ENCODE measurements at regions not wholly inside any gene's neighbourhood (a gene's known extent, or its start where the extent isn't known, plus 50 kb on each side); places are given as distances from the start of the nearest gene placed in this dataset.

DNA sequence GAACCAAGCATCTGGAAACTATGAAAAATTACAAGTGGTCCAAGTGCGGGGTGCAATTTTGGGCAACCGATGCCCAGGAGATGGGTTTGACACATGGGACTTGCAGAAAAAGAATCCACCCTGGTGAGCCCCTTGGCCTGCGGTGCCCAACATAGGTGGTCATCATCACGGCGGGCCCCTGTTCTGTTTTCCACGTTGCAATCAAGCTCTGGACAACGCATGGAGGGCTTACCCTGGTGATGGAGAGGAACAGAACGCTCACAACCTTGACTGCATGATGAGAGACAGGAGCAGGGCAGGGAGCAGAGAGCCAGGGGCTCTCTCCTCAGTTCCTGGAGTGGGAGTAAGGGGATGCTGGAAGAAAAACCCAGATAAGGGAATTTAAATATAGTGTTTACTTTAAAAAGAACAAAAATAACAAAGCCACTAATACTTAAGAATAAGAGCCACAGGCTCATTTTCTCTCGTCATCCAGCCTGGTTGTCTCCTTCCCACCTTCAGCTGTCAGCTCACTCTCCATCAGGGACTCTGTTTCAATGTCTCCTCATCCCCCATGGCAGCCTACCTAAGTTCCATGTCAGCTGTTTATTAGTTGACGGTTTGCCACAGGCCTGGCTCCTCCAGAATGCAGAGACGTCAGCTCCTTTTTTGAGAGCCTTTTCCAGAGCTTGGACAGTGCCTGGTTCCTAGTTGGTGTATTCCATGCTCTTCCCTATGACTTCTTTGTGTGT, 172.1 kb downstream of the GADD45G start:
- Histone ChIP-seq H3K9ac (ENCODE audit: low read depth in 2 of 2, low read length in 2 of 2) (no peak overlapping the region), H3K27ac (no peak overlapping the region), H3K36me3 (no peaks in the 10 kb centered on the region), H3K4me1 (no peaks in the 10 kb centered on the region), H3K4me3 (no peak overlapping the region), H3K9me3 (no peaks in the 10 kb centered on the region), H3K27me3 (no peaks in the 10 kb centered on the region)
- intact Hi-C loops (cut with DNase I): no loop called here
- TF ChIP-seq, protein P1, sequence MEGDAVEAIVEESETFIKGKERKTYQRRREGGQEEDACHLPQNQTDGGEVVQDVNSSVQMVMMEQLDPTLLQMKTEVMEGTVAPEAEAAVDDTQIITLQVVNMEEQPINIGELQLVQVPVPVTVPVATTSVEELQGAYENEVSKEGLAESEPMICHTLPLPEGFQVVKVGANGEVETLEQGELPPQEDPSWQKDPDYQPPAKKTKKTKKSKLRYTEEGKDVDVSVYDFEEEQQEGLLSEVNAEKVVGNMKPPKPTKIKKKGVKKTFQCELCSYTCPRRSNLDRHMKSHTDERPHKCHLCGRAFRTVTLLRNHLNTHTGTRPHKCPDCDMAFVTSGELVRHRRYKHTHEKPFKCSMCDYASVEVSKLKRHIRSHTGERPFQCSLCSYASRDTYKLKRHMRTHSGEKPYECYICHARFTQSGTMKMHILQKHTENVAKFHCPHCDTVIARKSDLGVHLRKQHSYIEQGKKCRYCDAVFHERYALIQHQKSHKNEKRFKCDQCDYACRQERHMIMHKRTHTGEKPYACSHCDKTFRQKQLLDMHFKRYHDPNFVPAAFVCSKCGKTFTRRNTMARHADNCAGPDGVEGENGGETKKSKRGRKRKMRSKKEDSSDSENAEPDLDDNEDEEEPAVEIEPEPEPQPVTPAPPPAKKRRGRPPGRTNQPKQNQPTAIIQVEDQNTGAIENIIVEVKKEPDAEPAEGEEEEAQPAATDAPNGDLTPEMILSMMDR (IDR thresholded peaks at IDR 0.05): no peak
- no peak for DNase-seq

DNA sequence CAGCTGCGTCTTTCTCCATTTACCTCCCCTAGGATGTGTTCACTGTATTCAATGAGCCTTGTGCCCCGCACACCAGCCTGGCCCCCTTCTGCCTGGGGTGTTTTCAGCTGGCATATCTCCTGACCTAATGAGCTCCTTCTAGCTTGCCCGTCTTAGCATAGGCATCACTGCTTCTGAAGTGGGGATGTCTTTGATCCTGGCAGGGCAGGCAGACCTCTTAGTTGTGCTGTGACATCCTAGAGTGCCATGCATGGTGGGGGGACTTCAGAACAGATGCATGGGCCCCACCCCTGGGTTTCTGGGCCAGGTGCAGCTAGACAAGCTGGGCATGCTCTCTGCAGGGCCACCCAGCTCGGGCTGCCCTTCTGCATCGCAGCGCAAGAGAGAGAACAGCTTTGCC, 172.7 kb downstream of the GADD45G start:
- no peak for DNase-seq
- Histone ChIP-seq H3K36me3 (no peaks in the 10 kb centered on the region), H3K27me3 (no peaks in the 10 kb centered on the region), H3K27ac (no peak overlapping the region), H3K9me3 (no peaks in the 10 kb centered on the region), H3K4me3 (no peak overlapping the region), H3K9ac (ENCODE audit: low read depth in 2 of 2, low read length in 2 of 2) (no peak overlapping the region), H3K4me1 (no peaks in the 10 kb centered on the region)
- intact Hi-C loops (cut with DNase I): no loop called here
- TF ChIP-seq, protein P1 (IDR thresholded peaks at IDR 0.05): no peak

DNA sequence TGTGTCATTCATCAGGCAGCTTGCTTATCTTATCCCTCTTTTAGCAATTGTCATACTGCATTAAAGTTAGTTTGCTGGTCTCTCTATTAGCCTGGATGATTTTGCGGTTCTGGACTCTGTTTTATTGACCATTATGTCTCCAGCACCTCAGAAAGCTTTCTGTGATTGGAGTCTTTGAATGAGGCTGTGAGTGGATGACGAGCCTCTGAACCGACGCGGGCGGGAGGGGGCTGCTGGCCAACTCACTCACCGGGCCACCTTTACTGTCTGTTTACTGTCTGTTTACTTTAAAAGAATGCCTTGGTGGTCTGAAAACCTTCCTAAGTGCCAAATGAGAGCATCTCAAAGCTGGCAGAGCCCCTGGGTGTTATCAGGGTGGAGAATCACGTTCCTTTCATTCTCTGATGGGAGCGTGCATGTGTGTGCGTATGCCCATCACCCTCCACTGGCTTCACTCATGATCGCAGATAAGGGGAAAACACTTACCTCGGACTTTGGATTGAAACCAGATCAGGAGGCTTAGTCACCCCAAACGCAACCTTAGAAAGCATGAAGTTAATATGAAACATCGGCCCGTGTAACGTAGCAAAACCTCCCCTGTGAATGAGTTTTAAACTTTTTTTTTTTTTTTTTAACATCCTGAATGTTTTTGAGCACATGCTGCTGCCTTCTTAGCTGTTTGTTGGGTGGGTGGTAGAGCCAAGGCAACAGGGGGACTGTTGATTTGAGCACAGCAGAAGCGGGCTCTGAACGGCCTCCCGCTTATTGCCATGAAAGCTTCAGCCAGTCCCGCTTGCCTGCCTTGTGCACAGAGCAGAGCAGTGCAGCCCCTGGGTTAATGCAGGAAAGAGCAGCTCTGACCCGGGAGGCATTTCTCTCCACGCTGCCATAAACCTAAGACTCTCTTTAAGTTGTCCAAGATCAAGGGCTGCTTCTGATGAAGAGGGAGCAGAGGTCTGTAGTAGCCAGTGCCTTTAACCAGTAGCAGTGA, 173.6 kb downstream of the GADD45G start:
- Histone ChIP-seq H3K27ac (no peak overlapping the region), H3K27me3 (no peaks in the 10 kb centered on the region), H3K36me3 (no peaks in the 10 kb centered on the region), H3K9ac (ENCODE audit: low read depth in 2 of 2, low read length in 2 of 2) (no peak overlapping the region), H3K4me3 (no peak overlapping the region), H3K9me3 (no peaks in the 10 kb centered on the region), H3K4me1 (no peaks in the 10 kb centered on the region)
- TF ChIP-seq, protein P1 (IDR thresholded peaks at IDR 0.05): no peak
- intact Hi-C loops (cut with DNase I): no loop called here
- no peak for DNase-seq

DNA sequence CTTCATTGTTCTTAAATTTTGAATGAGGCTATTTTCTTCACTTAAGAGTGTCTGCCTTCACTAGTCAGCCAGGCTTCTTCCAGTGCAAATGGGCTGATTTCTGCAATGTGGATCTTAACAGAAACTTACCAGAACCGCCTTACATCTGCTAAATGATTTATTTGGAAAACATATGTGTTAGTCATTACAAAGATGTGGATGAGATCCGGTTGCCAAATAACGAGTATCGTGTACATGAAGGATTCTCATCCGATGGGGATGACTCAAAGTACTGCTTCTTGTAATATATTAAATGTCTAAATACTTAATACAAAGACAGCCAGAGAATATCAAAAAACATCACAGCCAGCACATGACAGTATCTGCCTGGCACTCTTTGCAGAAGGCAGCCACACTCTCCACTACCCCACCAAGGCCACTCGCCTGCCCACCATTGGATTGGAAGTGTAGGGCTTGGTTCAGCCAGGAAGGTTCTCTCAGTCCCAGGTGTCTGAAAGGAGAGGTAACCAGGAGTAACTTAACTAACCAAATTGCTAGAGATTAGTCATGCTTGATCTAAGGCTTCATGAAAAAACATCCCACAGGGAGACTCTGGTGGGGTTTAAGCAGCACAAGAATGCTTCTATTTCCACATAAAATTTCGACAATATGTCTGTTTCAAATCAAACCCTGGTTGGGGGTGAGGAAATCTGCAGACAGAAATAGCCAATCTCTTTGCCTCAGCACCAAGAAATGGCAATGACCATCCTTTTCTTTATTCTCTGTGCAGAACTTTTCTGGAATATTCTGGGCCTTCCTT, 174.8 kb downstream of the GADD45G start:
- Histone ChIP-seq H3K27me3 (no peaks in the 10 kb centered on the region), H3K36me3 (no peaks in the 10 kb centered on the region), H3K4me1 (no peaks in the 10 kb centered on the region), H3K27ac (no peak overlapping the region), H3K9ac (ENCODE audit: low read depth in 2 of 2, low read length in 2 of 2) (no peak overlapping the region), H3K9me3 (no peaks in the 10 kb centered on the region), H3K4me3 (no peak overlapping the region)
- TF ChIP-seq, protein P1 (IDR thresholded peaks at IDR 0.05): no peak
- intact Hi-C loops (cut with DNase I): no loop called here
- DNase-seq: no peak

DNA sequence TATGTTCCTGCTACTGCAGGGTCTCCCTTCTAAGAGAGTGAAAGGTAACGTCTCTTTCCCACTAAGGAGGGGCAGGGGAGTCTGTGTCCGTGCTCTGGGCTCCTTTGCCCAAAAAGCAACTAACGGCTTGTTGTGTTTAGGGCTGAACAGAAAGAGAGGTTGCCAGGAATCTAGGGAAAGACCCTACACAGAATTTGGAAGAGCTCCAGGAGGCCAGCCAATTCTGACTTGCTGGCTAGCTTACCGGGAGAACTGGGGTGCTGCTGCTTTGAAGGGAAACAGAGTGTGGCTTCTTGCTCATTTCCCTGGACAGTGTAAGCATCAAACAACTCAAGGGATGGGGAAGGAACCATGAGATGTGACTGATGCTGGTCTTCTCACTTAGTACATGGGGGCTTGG, 176.1 kb downstream of the GADD45G start:
- Histone ChIP-seq H3K27ac (no peak overlapping the region), H3K36me3 (no peaks in the 10 kb centered on the region), H3K4me1 (no peaks in the 10 kb centered on the region), H3K27me3 (no peaks in the 10 kb centered on the region), H3K9me3 (no peaks in the 10 kb centered on the region), H3K4me3 (no peak overlapping the region), H3K9ac (ENCODE audit: low read depth in 2 of 2, low read length in 2 of 2) (no peak overlapping the region)
- no peak for DNase-seq
- TF ChIP-seq, protein P1 (IDR thresholded peaks at IDR 0.05): no peak
- intact Hi-C loops (cut with DNase I): no loop called here

All from colonic mucosa (tissue), 4 donors.